Epithelial cell of esophagus (primary cell): ENCODE measurements at regions not wholly inside any gene's neighbourhood (a gene's known extent, or its start where the extent isn't known, plus 50 kb on each side); places are given as distances from the start of the nearest gene placed in this dataset.
A peak's percentile ranks its signal among the peaks of the same experiment; 100 is the strongest.

ENCODE experiments used
- DNase-seq: peaks from one replicate; pipeline ENCODE4 v3.0.0; 2010; ENCODE audit warnings: low read depth
- H3K4me3 ChIP-seq: 2 replicates; pipeline ENCODE4 v1.5.1; 2011; ENCODE audit warnings: mild to moderate bottlenecking, low read length, control low read depth
- CTCF ChIP-seq: IDR thresholded peaks from 2 replicates; pipeline ENCODE4 v1.5.1; 2011; ENCODE audit warnings: low read depth, mild to moderate bottlenecking, low read length, control low read depth, inconsistent platforms; ENCODE audit not compliant: insufficient read depth; ENCODE audit errors: missing control alignments

DNA sequence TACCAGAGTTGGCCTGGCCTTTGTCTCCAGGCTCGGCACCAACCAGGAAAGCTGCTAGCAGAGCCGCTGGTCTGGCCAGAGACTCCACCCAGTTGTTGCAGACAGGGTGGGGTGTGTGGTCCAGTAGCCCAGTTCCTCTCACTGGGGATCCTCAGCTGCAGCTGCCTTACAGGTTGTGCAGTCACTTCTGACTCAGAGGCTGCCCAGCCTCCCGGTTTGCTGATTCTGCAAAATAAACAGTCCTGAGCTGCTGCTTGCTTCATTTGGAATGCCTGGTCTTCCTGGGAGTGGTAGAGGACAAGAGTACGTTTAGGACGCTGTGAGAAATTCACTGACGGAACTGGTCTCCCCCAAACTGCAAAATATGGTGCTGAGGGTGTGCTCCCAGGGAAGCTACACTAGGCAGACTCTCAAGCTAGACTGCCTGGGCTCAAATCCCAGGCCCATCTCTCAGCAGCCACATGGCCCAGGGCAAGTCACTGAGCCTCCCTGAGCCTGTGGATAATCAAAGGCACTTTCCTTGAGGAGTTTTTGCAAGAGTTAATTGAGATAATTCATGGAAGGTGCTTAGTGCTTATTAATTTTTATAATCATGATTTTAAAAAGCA is 246.1 kb downstream of the TFAP2C start:
- no peak for TF ChIP-seq CTCF
- DNase-seq: peak; percentile 97

GRCh38 chr20:56875803-56876202 is 246.7 kb downstream of the TFAP2C start:
- H3K4me3 ChIP-seq: no peak overlapping the region
- TF ChIP-seq CTCF: no peak
- no peak for DNase-seq

More for the DNA sequence above, 246.1 kb downstream of the TFAP2C start:
- no peak overlapping the region for H3K4me3 ChIP-seq

DNA sequence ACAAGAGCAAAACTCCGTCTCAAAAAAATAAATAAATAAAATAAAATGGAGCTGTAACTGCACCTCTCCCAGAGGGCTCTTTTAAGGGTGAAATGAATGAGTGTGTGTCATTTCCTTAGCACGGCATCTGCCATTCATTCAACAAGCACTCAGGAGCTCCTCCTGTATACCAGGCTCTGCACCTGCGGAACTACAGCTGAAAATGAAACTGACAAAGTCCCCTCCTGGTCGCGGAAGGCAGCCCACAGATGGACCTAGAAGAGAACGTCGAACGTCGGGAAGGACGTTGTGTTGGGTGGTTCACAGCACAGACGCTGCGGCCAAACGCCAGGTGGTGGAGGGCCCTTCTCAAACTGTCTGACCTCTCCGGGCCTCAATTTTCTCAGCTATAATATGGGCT is 256.4 kb downstream of the TFAP2C start:
- no peak for TF ChIP-seq CTCF
- no peak for DNase-seq
- no peak overlapping the region for H3K4me3 ChIP-seq

DNA sequence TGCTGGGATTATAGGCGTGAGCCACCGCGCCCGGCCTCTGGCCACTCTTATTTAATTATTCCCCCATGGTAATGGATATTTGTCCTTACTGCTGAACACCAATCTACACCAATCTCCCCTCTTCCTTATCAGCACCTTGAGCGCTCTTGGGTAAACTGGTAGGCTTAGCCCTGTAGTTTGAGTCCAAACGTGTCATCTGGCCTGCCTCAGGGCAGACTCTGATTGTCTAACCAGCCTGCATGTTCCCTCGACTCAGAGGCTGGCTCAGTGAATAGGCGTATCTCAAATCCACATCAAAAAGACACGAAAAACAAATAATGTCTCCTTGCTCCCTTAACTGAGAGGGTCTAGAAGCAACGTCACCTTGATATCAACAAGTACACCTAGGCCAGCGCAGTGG is 260.9 kb downstream of the TFAP2C start:
- H3K4me3 ChIP-seq: no peak overlapping the region
- DNase-seq: peak; percentile 26
- TF ChIP-seq CTCF: no peak

DNA sequence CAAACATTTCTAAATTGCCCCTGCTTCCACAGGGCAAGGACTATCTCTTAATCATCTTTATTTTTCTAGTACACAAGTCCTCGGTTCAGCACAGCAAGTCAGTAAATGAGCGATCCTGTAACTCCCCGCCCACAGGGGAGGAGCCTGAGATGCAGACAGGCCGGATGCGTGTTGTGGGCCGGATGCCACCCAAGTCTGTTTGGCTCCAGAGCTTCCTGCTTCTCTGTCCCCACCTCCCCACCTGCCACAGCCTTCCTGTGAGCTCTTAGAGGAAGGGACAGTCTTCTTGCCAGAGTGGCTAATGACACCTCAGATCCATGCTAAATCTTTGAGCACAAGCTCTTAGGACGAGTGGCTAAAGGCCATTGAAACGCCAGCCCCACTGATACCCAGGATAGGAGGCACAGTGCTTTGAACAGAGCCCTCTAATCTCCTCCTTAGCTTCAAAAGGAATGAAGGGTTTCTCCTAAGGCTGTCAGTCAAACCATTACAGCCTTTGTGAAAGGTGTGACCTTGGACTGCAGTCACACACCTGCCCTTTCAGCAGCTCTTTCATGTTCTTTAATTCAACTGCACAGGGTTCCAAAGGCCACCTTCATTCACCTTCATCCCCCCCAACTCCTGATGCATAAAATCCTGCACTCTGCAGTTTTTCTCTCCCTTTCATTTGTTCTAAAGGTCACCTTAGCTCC is 264.3 kb downstream of the TFAP2C start:
- no peak for DNase-seq
- no peak overlapping the region for H3K4me3 ChIP-seq
- no peak for TF ChIP-seq CTCF

- DNase-seq: no peak
- no peak for TF ChIP-seq CTCF
- H3K4me3 ChIP-seq: no peak overlapping the region
Measured at GRCh38 chr20:56896447-56896846, 267.3 kb downstream of the TFAP2C start.
